Neural cell (in vitro differentiated cells): ENCODE measurements at regions not wholly inside any gene's neighbourhood (a gene's known extent, or its start where the extent isn't known, plus 50 kb on each side); places are given as distances from the start of the nearest gene placed in this dataset.

Source experiments
- CTCF ChIP-seq: fragments of 450-650 bp; IDR thresholded peaks from 2 replicates; pipeline ENCODE4 v1.5.1; 2014; ENCODE audit warnings: antibody characterized with exemption, mild to moderate bottlenecking, moderate library complexity; ENCODE audit not compliant: poor library complexity, severe bottlenecking
- EP300 ChIP-seq: fragments of 450-650 bp; conservative IDR thresholded peaks from 2 replicates; pipeline ENCODE4 v1.6.1; 2014; ENCODE audit warnings: antibody characterized with exemption, mild to moderate bottlenecking, moderate library complexity; ENCODE audit not compliant: poor library complexity, severe bottlenecking
- MXI1 ChIP-seq: fragments of 450-650 bp; conservative IDR thresholded peaks from 2 replicates; pipeline ENCODE4 v1.6.1; 2014; ENCODE audit warnings: antibody characterized with exemption, mild to moderate bottlenecking; ENCODE audit not compliant: poor library complexity, severe bottlenecking
- POLR2AphosphoS5 ChIP-seq: IDR thresholded peaks from 2 replicates; pipeline ENCODE4 v1.6.1; 2012
- SMC3 ChIP-seq: fragments of 450-650 bp; conservative IDR thresholded peaks from 2 replicates; pipeline ENCODE4 v1.6.1; 2014; ENCODE audit warnings: antibody characterized with exemption, mild to moderate bottlenecking, moderate library complexity; ENCODE audit not compliant: poor library complexity
- TAF1 ChIP-seq: IDR thresholded peaks from 2 replicates; pipeline ENCODE4 v1.6.1; 2012; ENCODE audit warnings: low read depth

- TF ChIP-seq CTCF (no peak), TAF1 (no peak), EP300 (no peak), MXI1 (no peak), POLR2AphosphoS5 (no peak), SMC3 (no peak)
Observed at GRCh38 chr3:171959532-171960089, 79.8 kb upstream of the FNDC3B start.
